GM18499 (cell line): ENCODE measurements at regions not wholly inside any gene's neighbourhood (a gene's known extent, or its start where the extent isn't known, plus 50 kb on each side); places are given as distances from the start of the nearest gene placed in this dataset.

Source experiments
- ATAC-seq: cut with Tn5 transposase; IDR thresholded peaks from one replicate; pipeline ENCODE4 v1.9.1; 2021; ENCODE audit warnings: moderate number of reproducible peaks; ENCODE audit not compliant: insufficient read depth, unreplicated experiment

- ATAC-seq = no peak
These were observed 118.6 kb upstream of the GALNT2 start for GRCh38 chr1:229948438-229948837.

DNA sequence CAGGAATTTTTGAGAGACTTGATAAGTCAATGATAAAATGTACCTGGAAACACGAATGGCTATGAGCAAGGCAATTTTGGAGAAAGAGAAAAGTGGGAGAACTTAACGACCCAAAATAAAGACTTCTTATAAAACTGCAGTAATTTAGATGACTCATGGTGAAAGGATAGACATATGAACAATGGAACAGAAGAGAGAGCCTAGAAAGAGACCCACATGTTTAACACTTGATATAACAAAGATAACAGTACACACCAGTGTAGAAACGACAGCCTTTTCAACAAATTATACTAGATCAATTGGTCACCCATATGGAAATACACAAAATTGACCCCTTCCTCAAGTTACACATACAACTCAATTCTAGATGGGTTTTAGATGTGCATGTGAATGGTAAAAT, 117.5 kb upstream of the GALNT2 start:
- ATAC-seq = no peak

- no peak for ATAC-seq
These were observed 117.0 kb upstream of the GALNT2 start for GRCh38 chr1:229950020-229950419.

GRCh38 chr1:229950908-229951307, 116.1 kb upstream of the GALNT2 start:
- ATAC-seq = no peak

GRCh38 chr1:229951856-229952534, 115.0 kb upstream of the GALNT2 start:
- no peak for ATAC-seq

DNA sequence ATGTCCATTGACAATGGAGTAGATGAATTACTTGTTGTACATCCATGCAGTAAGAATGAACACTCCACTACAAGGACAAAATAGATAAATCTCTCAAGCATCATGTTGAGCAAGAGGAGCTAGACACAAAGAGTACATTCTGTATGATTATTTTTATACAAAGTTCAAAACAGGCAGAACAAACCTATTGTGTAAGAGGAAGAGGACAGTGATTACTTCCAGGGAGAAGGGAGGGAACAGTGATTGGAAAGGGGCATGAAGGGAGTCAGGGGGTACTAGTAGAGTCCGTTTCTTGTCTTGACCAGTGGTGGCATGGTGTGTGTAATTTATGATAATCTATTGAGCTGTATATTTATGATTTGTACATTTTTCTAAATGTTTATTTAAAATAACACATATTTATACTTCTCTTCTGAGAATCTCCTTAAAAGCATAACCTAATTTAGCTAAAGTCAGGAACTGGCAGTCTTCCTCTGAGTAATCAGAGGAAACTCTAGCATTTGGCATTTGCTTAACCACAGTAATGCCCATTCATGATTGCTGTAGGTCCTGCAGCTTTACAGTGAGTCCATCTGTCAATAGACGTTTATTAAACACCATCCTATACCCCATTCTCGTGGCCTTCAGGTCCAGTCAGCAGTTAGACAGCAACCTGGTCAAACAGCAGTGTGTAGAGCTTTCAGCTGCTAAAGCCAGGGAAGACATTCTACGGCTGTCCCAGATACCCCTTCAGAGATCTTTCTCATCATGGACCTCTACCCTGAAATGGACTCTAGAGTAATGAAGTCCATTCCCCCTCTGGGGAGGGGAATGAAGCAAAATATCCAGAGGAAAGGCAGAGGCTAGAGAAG, 114.1 kb upstream of the GALNT2 start:
- ATAC-seq = no peak

- ATAC-seq = no peak
These were observed 113.2 kb upstream of the GALNT2 start for GRCh38 chr1:229953736-229954326.

DNA sequence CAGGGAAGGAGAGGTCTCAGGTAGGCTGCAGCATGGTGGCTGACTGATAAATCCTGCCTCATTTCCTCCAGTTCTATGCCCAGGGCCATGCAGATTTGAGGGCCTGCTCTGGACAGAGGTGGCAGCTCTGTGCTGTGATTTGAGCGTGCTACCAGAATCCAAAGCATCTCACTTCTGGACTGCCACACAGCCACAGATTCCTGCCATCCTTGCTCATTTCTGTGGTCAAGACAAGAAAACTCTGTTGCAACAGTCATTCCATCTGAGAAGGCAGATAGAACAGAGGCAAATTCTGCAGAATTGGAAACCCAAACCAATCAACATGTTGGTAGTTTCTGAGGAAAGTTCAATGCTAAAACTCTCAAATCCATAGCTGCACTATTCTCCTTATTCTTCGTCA, 102.8 kb upstream of the GALNT2 start:
- no peak for ATAC-seq

DNA sequence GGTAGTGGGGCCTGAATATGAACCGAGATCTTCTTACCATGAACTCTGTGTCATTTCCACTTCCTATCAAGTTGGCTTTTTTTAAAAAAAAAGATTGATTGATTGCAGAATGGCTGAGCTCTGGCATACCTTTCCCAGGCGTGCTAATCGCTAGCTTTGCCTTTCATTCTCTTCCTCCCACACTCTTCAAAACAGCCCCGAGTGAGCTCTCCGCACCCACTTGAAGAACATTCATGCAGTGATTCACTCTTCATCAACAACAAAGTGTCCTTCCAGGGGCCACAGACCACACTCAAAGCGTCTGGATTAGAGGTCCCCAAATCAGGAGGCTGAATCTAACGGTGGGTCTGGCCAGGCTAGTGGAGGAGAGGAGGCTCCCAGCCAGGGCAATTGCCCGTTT, 96.3 kb upstream of the GALNT2 start:
- ATAC-seq = no peak

DNA sequence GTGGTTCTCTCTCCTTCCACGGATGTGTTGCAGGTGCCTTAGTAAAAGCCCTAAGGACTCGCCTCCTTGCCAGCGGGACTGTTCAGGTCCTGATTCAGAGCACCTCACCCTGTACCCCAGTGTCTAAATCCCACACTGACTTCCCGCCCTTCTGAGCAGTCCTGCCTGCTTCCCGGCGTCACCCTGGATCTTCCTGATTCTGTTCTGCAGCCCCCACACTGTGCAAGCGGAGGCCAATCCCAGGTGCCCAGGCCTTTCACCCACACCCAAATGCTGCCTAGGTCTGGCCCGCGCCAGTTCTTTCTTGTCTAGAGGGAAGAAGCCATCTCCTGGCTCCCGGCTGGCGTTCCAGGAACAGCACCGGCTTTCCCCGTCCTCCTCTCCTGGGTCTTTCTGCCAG, 95.9 kb upstream of the GALNT2 start:
- no peak for ATAC-seq

- ATAC-seq = no peak
These were observed 94.3 kb upstream of the GALNT2 start for GRCh38 chr1:229972600-229973296.

DNA sequence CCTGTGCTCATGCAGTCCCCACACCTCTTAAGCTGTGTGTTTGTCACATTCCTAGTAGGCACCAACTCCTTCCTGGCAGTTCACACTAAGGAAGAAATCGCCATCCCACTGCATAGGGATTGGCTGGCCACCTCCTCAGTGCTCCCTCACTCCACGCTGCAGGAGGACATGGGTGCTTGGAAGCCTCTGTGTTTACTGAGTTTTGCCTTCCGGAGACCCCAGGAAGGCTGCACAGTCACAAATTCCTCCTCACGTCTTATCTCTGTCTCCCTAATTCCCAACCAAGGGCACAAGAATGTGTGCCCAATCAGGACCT, 93.8 kb upstream of the GALNT2 start:
- no peak for ATAC-seq

DNA sequence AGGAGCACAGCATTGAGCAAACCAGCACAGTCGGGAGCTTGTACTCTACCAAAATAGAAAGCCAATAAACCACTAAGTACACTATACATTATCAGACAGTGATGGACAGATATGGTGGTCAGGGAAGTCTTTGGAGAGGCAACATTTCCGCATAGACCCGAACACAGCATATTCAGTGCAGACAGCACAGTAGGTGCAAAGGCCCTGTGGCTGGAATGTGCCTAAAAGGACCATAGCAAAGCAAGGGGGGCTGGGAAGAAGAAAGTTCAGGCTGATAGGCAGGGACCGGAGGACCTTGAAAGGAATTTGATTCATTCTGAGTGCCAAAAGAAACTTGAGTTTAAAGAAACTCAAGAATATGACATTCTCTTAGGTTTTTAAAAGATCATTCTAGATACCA, 92.0 kb upstream of the GALNT2 start:
- ATAC-seq = no peak

DNA sequence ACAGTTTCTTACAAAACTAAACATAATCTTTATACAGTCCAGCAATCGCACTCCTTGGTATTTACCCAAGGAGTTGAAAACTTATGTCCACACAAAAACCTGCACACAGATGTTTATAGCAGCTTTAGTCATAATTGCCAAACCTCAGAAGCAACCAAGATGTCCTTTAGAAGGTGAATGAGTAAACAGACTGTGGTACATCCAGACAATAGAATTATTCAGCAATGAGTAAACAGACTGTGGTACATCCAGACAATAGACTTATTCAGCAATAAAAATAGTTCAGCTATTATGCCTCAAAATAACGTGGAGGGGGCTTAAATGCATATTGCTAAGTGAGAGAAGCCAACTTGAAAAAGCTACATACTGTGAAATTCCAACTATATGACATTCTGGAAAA, 87.0 kb upstream of the GALNT2 start:
- ATAC-seq = no peak

DNA sequence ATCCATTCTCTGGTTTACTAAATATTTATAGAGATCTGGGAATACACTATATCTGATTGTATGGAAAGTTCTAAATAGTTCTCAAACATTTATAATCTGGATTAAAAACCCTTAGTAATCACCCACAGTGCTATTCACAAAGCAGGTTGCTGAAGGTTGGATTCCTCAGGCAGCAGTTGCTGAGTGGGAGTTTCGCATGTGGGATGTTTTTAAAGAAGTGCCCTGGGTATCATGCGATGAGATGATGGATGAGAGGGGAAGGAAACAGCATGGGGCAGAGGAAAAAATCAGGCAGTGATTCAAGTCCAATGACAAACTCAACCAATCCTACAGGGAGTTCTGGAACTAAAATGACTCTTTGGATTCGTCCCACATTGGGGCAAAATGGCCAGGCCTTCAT, 85.3 kb upstream of the GALNT2 start:
- no peak for ATAC-seq

DNA sequence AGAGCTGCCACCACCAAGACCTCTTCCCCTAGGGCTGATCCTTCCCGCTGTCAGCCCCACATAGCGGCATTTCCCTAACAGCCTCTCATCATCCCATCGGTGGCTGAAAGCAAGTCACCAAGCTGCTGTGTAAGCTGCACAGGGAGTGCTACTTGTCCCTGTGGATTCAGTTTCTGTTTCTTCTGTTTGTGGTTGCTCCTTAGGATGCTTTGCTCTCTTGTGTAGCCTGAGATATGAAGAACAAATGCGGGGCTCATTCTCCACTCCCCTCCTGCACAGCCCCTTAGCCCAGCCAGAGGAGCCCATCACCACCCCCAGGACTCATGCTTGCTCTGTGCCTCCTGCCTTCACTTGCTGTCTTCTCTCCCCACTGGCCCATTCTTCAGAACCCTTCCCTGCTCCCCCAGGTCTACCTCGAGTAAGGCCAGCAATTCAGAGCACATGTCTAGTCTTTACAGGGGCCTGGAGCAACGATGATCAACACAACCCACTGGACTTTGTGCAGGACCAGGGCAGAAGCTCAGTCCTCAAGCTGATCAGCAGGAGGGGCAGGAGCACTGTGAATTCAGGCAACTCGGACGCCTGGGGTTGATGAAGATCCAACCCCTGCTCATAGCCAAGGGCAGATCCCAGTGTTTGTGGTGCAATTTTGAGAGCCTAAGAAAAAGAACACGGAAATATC, 82.6 kb upstream of the GALNT2 start:
- no peak for ATAC-seq

- ATAC-seq = no peak
These were observed 81.9 kb upstream of the GALNT2 start for GRCh38 chr1:229984992-229985612.

GRCh38 chr1:229985613-229986010, 81.4 kb upstream of the GALNT2 start:
- no peak for ATAC-seq

GRCh38 chr1:229986737-229987337, 80.2 kb upstream of the GALNT2 start:
- ATAC-seq = no peak

DNA sequence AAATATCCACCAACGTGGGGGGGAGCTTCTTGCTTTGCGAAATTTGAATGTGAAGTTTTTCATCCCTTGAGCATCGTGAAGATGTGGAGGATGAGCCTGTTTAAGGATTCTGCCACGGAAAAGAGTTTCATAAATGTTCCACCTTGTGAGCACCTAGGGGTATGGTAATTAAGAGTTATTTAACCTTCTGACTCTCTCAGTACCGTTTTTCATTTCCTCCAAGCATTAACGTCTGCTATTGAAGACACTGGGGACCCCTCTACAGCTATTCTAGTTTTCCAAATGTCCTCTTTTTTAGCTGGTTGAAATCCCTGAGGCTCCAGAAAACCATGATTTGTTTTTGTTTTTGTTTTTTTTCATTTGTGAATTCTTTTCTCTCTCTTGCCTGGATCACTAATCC, 79.1 kb upstream of the GALNT2 start:
- no peak for ATAC-seq
